ENCODE measurements at regions not wholly inside any gene's neighbourhood (a gene's known extent, or its start where the extent isn't known, plus 50 kb on each side); places are given as distances from the start of the nearest gene placed in this dataset.

DNA sequence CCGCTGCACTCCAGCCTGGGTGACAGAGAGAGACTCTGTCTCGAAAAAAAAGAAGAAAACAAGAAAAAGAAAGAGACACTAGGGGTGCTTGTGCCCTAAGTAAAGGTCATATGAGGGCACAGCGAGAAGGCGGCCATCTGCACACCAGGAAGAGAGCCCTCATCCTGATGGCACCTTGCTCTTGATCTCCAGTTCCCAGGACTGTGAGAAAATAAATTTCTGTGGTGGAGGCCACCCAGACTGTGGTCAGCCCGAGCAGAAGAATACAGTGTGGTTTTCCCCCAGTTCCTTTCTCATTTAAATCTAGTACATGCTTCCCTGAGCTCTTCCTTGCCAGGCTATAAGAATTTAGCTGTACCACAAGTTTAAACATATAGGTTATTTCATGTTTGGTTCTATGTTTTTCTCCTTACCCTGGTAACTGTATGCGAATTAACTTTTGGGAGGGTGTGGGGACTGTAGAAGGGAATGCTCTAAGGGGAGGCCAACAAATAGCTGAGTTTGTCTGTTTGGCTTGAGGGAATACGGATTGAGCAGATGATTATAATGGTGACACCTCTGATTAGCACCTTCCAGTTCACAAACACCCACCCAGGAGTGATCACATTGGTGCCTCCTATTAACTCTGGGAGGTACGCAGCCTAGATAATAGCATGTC is 119.6 kb upstream of the ERRFI1 start:
- POLR2A ChIA-PET = interaction anchor here (1.2 to 1.5 kb wide), 2 partner anchors 9 to 24 kb away, joined by 3 to 7 read pairs; no protein-coding TSS in a partner anchor

GRCh38 chr1:8144323-8144722 is 118.2 kb upstream of the ERRFI1 start:
- ChIA-PET CTCF (ENCODE audit: low intra/inter-chr PET ratio, low total read pairs) (no interaction called here), POLR2A (no interaction called here)
- 94% methylated on average over 13 of the region's 13 CpGs for WGBS (ENCODE audit: low lambda C conversion rate)
- Histone ChIP-seq H4K20me1 (ENCODE audit: insufficient read depth, low read length) (no peaks in the 10 kb centered on the region), H3K27me3 (ENCODE audit: control insufficient read depth in 1 of 2, insufficient read depth in 2 of 2, low read length in 2 of 2) (no peaks in the 10 kb centered on the region), H3K4me2 (ENCODE audit: low read depth, low read length) (no peak overlapping the region), H2AFZ (ENCODE audit: low read length) (no peak overlapping the region), H3K4me3 (replicated peaks in 1 of 3; ENCODE audit: insufficient read depth in 1 of 3, low read depth in 2 of 3, low read length in 3 of 3) (no peak overlapping the region), H3K27ac (ENCODE audit: extremely low read length, insufficient read depth, low read length) (no peak overlapping the region), H3K9me3 (ENCODE audit: low read length) (no peaks in the 10 kb centered on the region), H3K4me1 (ENCODE audit: insufficient read depth, low read length) (peaks cover 61% of the 10 kb centered on the region), H3K79me2 (ENCODE audit: insufficient read depth, low read length) (no peaks in the 10 kb centered on the region), H3K36me3 (replicated peaks in 1 of 2; ENCODE audit: control insufficient read depth in 1 of 2, insufficient read depth in 2 of 2, low read length in 2 of 2) (no peaks in the 10 kb centered on the region), H3K9ac (ENCODE audit: insufficient read depth, low read depth, low read length) (no peak overlapping the region)
- in situ Hi-C loops (cut with HindIII; ENCODE audit: extremely low pct_ligation_motif_present, low pct_unique_long_range_greater_than_20kb) (loop anchor here (25.0 kb wide), 1 partner anchor 107 kb away; the partner anchor contains the start of gene ERRFI1), intact Hi-C loops (cut with micrococcal nuclease; ENCODE audit: unreplicated experiment) (no loop called here)
- no peak for DNase-seq (ENCODE audit: low spot score)
- no peak for FAIRE-seq
- no peak for ATAC-seq
- no TSS peak for BruUV-seq (replicated peaks)
- TF ChIP-seq PITX1 (CRISPR knock-in tag; IDR thresholded peaks at IDR 0.05) (no peak), ZBTB21 (CRISPR knock-in tag; IDR thresholded peaks at IDR 0.05) (no peak), TRIM24 (CRISPR knock-in tag; IDR thresholded peaks at IDR 0.05) (no peak)
- TF ChIP-seq, protein P1, sequence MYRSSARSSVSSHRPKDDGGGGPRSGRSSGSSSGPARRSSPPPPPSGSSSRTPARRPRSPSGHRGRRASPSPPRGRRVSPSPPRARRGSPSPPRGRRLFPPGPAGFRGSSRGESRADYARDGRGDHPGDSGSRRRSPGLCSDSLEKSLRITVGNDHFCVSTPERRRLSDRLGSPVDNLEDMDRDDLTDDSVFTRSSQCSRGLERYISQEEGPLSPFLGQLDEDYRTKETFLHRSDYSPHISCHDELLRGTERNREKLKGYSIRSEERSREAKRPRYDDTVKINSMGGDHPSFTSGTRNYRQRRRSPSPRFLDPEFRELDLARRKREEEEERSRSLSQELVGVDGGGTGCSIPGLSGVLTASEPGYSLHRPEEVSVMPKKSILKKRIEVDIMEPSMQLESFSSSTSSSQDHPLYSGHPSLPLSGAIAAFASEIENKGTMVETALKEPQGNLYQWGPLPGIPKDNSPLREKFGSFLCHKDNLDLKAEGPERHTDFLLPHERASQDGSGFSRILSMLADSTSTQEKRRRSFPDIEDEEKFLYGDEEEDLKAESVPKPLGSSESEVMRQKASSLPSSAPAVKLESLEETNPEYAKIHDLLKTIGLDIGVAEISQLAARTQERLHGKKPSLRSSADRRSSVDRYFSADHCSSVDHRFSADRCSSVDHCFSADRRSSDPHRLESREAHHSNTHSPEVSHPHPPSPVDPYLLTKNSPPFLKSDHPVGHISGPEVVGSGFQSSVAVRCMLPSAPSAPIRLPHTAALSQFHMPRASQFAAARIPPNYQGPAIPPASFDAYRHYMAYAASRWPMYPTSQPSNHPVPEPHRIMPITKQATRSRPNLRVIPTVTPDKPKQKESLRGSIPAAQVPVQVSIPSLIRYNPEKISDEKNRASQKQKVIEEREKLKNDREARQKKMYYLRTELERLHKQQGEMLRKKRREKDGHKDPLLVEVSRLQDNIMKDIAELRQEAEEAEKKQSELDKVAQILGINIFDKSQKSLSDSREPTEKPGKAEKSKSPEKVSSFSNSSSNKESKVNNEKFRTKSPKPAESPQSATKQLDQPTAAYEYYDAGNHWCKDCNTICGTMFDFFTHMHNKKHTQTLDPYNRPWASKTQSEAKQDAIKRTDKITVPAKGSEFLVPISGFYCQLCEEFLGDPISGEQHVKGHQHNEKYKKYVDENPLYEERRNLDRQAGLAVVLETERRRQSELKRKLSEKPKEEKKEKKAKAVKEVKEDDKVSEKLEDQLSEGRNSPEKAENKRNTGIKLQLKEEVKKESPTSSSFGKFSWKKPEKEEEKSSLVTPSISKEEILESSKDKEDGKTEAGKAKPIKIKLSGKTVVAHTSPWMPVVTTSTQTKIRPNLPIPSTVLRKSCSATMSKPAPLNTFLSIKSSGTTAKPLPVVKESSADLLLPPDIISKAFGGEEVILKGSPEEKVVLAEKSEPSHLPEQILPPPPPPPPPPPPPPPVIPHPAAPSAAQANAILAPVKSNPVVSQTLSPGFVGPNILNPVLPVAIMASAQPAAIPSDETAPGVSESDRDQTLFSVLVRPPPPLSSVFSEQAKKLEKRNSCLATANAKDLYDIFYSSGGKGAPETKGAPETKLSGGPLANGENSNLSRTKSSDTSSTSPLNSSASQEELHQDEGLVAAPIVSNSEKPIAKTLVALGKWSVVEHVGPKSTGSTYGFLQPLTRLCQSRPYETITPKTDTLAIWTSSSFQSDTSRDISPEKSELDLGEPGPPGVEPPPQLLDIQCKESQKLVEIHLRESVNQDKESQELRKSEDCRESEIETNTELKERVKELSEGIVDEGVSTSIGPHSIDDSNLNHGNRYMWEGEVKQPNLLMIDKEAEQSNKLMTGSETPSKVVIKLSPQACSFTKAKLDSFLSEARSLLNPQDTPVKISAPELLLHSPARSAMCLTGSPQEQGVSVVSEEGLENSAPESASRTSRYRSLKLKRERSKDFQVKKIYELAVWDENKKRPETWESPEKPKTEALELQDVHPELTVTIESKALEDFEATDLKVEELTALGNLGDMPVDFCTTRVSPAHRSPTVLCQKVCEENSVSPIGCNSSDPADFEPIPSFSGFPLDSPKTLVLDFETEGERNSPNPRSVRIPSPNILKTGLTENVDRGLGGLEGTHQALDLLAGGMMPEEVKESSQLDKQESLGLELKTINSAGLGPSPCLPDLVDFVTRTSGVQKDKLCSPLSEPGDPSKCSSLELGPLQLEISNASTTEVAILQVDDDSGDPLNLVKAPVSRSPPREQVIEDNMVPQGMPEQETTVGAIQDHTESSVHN (CRISPR knock-in tag; IDR thresholded peaks at IDR 0.05) = no peak

More for the DNA sequence above, 119.6 kb upstream of the ERRFI1 start:
- H3K4me1 ChIP-seq (ENCODE audit: insufficient read depth, low read length) = peaks cover 66% of the 10 kb centered on the region
- no peak for DNase-seq (ENCODE audit: low spot score)
- H3K27me3 ChIP-seq (ENCODE audit: control insufficient read depth in 1 of 2, insufficient read depth in 2 of 2, low read length in 2 of 2) = no peaks in the 10 kb centered on the region
- no peak overlapping the region for H3K9ac ChIP-seq (ENCODE audit: insufficient read depth, low read depth, low read length)
- in situ Hi-C loops (cut with HindIII; ENCODE audit: extremely low pct_ligation_motif_present, low pct_unique_long_range_greater_than_20kb) = loop anchor here (25.0 kb wide), 1 partner anchor 108 kb away; the partner anchor contains the start of gene ERRFI1
- BruUV-seq (replicated peaks) = no TSS peak
- H4K20me1 ChIP-seq (ENCODE audit: insufficient read depth, low read length) = no peaks in the 10 kb centered on the region
- H3K36me3 ChIP-seq (replicated peaks in 1 of 2; ENCODE audit: control insufficient read depth in 1 of 2, insufficient read depth in 2 of 2, low read length in 2 of 2) = no peaks in the 10 kb centered on the region
- CTCF ChIA-PET (ENCODE audit: low intra/inter-chr PET ratio, low total read pairs) = no interaction called here
- ATAC-seq = no peak
- TF ChIP-seq, protein P2, sequence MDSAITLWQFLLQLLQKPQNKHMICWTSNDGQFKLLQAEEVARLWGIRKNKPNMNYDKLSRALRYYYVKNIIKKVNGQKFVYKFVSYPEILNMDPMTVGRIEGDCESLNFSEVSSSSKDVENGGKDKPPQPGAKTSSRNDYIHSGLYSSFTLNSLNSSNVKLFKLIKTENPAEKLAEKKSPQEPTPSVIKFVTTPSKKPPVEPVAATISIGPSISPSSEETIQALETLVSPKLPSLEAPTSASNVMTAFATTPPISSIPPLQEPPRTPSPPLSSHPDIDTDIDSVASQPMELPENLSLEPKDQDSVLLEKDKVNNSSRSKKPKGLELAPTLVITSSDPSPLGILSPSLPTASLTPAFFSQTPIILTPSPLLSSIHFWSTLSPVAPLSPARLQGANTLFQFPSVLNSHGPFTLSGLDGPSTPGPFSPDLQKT (CRISPR knock-in tag; IDR thresholded peaks at IDR 0.05; ENCODE audit: borderline replicate concordance) = no peak
- TF ChIP-seq, protein P3, sequence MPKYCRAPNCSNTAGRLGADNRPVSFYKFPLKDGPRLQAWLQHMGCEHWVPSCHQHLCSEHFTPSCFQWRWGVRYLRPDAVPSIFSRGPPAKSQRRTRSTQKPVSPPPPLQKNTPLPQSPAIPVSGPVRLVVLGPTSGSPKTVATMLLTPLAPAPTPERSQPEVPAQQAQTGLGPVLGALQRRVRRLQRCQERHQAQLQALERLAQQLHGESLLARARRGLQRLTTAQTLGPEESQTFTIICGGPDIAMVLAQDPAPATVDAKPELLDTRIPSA (CRISPR knock-in tag; IDR thresholded peaks at IDR 0.05; ENCODE audit: borderline replicate concordance) = no peak
- TF ChIP-seq ZNF605 (CRISPR knock-in tag; IDR thresholded peaks at IDR 0.05) = no peak
- intact Hi-C loops (cut with micrococcal nuclease; ENCODE audit: unreplicated experiment) = no loop called here
- H2AFZ ChIP-seq (ENCODE audit: low read length) = no peak overlapping the region
- FAIRE-seq = no peak
- H3K79me2 ChIP-seq (ENCODE audit: insufficient read depth, low read length) = no peaks in the 10 kb centered on the region
- no peak overlapping the region for H3K27ac ChIP-seq (ENCODE audit: extremely low read length, insufficient read depth, low read length)
- no peak overlapping the region for H3K4me3 ChIP-seq (replicated peaks in 1 of 3; ENCODE audit: insufficient read depth in 1 of 3, low read depth in 2 of 3, low read length in 3 of 3)
- WGBS (ENCODE audit: low lambda C conversion rate) = 81% methylated on average over 8 of the region's 8 CpGs
- no peak overlapping the region for H3K4me2 ChIP-seq (ENCODE audit: low read depth, low read length)
- no peaks in the 10 kb centered on the region for H3K9me3 ChIP-seq (ENCODE audit: low read length)
